NCI-H1092 (cell line): ENCODE measurements at regions not wholly inside any gene's neighbourhood (a gene's known extent, or its start where the extent isn't known, plus 50 kb on each side); places are given as distances from the start of the nearest gene placed in this dataset.
"Not testable (repeated sequence)": the region's sequence is repeated elsewhere in the genome, so short reads cannot be mapped to it uniquely, and the experiment has no call there.

Experiments used
- DNase-seq: peaks from one replicate; lab custom pipeline; 2025; lab: John Stamatoyannopoulos, UW

DNA sequence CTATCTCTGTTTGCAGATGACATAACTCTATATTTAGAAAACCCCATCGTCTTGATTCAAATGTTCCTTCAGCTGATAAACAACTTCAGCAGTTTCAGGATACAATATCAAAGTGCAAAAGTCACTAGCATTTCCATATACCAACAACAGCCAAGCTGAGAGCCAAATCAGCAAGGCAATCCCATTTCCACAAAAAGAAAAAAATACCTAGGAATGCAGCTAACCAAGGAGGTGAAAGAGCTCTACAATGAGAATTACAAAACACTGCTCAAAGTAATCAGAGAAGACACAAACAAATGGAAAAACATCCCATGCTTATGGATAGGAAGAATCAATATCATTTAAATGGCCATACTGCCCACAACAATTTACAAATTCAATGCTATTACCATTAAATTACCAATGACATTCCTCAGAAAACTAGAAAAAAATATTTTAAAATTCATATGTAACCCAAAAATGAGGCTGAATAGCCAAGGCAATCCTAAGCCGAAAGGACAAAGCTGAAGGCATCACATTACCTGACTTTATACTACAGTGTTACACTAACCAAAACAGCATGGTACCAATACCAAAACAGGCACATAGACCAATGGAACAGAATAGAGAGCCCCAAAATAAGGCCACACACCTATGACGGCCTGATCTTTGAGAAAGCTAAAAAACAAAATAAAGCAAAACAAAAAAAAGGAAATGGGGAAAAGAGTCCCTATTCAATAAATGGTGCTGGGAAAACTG, 901.7 kb downstream of the LRFN5 start:
- no peak for DNase-seq

GRCh38 chr14:42504433-42504832, 897.8 kb downstream of the LRFN5 start:
- DNase-seq: no peak

DNA sequence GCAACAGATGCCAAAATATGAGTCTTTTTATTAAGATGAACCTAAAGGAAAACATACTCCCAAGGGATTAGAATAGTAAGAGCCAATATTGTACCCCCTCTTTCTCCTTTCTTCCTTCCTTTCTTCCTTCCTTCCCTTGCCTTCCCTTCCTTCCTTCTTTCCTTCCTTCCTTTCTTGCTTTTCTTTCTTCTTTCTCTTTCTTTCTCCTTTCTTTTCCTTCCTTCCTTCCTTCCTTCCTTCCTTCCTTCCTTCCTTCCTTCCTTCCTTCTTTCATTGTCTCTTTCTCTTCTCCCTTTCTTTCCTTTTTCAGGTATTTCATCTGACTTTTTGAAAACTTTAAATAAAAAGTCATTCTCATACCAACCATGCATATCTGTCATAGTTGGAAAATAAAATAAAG, 892.5 kb downstream of the LRFN5 start:
- no peak for DNase-seq

- DNase-seq: no peak
These were observed 883.9 kb downstream of the LRFN5 start for GRCh38 chr14:42490536-42490935.

DNA sequence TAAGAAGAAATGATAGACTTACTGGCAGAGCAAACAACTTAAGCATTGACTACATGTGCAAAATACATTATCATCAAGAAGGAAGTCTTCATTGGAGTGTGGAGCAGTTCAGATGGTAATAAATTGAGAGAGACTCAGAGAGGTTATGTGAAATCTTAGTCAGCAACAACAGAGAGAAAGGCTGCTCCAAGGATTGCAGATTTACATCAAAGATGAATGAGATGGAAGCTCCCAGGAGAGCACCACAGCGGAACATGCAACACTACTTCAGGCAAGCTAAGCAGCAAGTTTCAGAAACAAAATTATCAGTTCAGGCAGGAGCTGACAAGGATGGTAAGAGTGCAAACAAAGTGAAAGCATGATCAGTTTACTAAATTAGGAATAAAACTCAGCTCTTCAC, 882.3 kb downstream of the LRFN5 start:
- no peak for DNase-seq

DNA sequence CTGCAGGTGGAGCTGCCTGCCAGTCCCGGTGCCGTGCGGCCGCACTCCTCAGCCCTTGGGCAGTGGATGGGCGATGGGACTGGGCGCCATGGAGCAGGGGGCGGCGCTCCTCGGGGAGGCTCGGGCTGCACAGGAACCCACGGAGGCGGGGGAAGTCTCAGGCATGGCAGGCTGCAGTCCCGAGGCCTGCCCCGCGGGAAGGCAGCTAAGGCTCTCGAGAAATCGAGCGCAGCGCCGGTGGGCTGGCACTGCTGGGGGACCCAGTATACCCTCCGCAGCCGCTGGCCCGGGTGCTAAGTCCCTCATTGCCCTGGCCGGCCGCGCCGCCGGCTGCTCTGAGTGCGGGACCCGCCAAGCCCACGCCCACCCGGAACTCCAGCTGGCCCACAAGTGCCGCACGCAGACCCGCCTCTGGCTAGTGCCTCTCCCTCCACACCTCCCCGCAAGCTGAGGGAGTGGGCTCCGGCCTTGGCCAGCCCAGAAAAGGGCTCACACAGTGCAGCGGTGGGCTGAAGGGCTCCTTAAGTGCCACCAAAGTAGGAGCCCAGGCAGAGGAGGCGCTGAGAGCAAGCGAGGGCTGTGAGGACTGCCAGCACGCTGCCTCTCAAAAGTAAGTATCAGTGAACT, 875.8 kb downstream of the LRFN5 start:
- DNase-seq: not testable (repeated sequence)

- DNase-seq: not testable (repeated sequence)
These were observed 875.0 kb downstream of the LRFN5 start for GRCh38 chr14:42481714-42482113.

GRCh38 chr14:42480255-42480654, 873.6 kb downstream of the LRFN5 start:
- no peak for DNase-seq

DNA sequence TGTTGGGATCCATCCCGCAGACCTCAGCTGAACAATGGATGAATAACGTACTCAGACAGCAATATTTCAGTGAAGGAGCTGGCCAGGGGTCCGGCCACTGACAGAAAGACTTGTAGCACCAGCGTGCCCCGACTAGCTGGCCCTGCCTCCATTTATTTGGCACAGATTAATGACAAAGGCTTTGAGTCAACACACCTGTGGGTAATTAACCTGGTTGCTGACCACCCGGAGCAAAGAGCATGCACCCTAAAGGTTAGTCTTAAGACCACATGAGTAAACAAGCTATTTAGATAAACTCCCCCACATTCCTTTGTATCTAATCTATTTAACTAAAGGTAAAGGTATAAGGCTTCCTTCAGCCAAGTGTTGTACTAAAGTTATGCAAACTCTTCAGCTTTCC, 868.6 kb downstream of the LRFN5 start:
- DNase-seq: no peak

- DNase-seq: no peak
These were observed 863.7 kb downstream of the LRFN5 start for GRCh38 chr14:42470427-42470719.

GRCh38 chr14:42469637-42470426, 863.2 kb downstream of the LRFN5 start:
- DNase-seq: no peak

DNA sequence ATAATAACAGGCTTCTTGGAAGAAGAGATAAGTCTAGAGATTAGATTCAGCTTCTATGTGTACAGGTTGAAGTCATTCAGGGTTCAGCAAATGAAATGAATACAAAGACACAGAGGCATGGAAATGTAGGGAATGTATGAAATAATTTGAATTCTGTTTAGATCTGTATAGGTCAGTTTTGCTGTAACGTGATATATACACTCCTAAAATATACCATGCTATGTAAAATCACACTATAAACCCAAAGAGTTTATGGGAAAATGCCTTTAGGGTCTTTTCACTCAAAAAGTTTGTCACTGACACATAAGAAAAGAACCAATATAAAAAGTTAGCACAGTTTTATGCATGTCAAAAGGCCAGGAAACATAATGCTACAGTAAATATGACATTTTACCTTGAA, 854.0 kb downstream of the LRFN5 start:
- DNase-seq: no peak

DNA sequence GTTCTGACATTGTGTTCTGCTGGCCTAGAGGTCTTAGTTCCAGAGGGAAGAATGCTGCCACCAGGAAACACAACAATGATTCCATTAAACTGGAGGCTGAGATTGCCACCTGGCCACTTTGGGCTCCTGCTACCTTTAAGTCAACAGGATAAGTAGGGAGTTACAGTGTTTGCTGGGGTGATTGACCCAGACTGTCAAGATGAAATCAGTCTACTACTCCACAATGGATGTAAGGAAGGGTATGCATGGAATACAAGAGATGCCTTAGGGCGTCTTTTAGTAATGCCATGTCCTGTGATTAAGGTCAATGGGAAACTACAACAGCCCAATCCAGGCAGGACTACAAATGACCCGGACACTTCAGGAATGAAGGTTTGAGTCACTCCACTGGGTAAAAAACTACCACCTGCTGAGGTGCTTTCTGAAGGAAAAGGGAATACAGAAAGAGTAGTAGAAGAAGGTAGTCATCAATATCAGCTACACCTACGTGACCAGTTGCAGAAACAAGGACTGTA, 852.6 kb downstream of the LRFN5 start:
- no peak for DNase-seq

DNA sequence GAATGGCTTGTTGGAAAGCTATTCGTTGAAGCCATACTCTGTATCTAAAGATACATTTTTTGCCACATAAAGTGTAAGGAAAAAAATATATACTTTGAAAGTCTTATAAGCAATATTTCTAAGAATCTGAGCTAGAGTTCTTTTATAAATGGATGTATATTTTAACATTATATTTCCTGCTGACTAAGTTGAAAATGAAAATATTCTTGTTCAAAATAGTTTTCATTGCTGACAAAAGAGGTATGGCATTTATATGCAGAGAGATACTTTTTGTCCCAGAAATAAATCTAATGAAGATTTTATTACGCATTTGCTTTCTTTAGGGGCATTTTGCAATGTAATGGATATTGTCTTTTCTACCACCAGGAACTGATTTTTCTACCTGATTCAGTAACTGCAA, 834.9 kb downstream of the LRFN5 start:
- DNase-seq: no peak

GRCh38 chr14:42437809-42438208, 831.1 kb downstream of the LRFN5 start:
- DNase-seq: no peak

GRCh38 chr14:42429401-42429800, 822.7 kb downstream of the LRFN5 start:
- no peak for DNase-seq

GRCh38 chr14:42428996-42429395, 822.3 kb downstream of the LRFN5 start:
- no peak for DNase-seq

DNA sequence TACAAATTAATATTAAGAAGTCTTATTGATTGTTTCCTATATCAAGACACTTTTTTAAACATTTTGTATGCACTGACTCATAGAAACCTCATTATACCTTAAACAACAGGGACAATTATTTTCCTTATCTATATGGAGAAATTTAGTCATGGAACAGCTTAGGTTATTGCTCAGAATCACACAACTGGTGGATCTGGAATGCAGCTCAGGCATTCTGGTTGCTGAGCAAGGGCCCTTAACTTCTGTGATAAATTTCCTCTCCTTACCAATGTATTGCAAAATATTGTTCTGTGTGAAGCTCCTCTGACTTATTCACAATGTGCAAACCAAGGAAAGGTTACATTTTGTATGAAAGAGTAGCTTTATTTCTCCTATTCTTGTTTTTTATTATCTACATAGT, 817.8 kb downstream of the LRFN5 start:
- no peak for DNase-seq

GRCh38 chr14:42421377-42422078, 814.9 kb downstream of the LRFN5 start:
- no peak for DNase-seq

DNA sequence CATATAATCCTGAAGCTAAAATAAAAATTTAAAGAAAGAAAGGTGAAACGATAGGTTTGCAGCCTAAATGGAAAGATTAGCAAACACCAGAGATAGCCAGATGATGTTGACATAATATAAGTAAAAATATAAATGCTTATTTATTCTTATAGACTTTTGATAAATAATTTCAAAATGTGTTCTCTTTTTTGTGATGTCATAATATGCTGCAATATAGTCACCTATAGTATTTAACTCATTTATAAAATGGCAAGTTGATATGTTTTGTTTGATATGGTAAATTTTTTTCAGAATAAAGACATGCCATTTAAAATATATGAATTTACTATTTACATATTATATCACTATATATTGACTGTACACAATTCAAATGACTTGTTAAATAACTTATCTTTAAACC, 813.4 kb downstream of the LRFN5 start:
- no peak for DNase-seq

DNA sequence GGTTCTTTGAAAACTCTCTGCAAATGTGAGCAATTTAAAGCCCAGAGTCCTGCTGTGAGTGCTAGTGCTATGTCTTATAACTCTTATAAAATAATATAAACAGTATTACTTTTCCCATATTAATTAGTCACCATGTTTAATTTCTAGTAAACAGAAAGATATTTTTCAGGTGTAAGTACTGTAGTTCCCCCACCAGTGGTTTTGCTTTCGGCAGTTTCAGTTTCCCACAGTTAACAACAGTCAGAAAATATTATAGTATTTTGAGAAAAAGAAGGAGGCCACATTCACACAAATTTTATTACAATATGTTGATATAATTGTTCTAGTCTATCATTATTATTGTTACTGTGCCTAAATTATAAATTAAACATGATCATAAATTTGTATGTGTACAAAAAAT, 800.5 kb downstream of the LRFN5 start:
- no peak for DNase-seq

GRCh38 chr14:42391146-42391834, 784.6 kb downstream of the LRFN5 start:
- DNase-seq: no peak
